H1 (cell line): ENCODE measurements at regions not wholly inside any gene's neighbourhood (a gene's known extent, or its start where the extent isn't known, plus 50 kb on each side); places are given as distances from the start of the nearest gene placed in this dataset.

ENCODE experiments used
- CTCF ChIA-PET: fragments of 300-600 bp; sonication (Branson Sonifier 250); formaldehyde crosslinking; loops from one replicate; lab custom pipeline; 2021; ENCODE audit not compliant: partially characterized antibody; lab: Charles Lee
- POLR2A ChIA-PET: fragments of 300-600 bp; sonication (Branson Sonifier 250); formaldehyde crosslinking; loops from one replicate; lab custom pipeline; 2021; ENCODE audit warnings: inconsistent platforms; ENCODE audit not compliant: partially characterized antibody; lab: Charles Lee
- DNase-seq, 2 experiments: peaks; one replicate each; pipeline versions ENCODE4 v3.0.0 to v3.0.0-alpha.2; 2010 to 2022; ENCODE audit warnings: low spot score in 2 of 2, low read depth in 1 of 2, mixed read lengths in 1 of 2
- FAIRE-seq: peaks from 2 replicates; lab custom pipeline; 2011; peaks lifted over from hg19 to GRCh38; lab: Jason Lieb, UNC
- H2AFZ ChIP-seq: 2 replicates; pipeline ENCODE4 v1.8.1; 2012; ENCODE audit warnings: low read length, inconsistent platforms
- H2AK5ac ChIP-seq: 2 replicates; pipeline ENCODE4 v1.6.1; 2013; ENCODE audit warnings: low read depth, low read length
- H2BK120ac ChIP-seq: replicated peaks from 2 replicates; pipeline ENCODE3; 2013; ENCODE audit warnings: low read depth, low read length, inconsistent platforms
- H2BK12ac ChIP-seq: 2 replicates; pipeline ENCODE4 v1.6.1; 2013; ENCODE audit warnings: low read depth, low read length
- H2BK15ac ChIP-seq: 2 replicates; pipeline ENCODE4 v1.6.1; 2013; ENCODE audit warnings: low read length
- H2BK20ac ChIP-seq: 2 replicates; pipeline ENCODE4 v1.6.1; 2013; ENCODE audit warnings: low read length
- H2BK5ac ChIP-seq: 2 replicates; pipeline ENCODE4 v1.6.1; 2013; ENCODE audit warnings: low read depth, low read length
- H3K14ac ChIP-seq: 2 replicates; pipeline ENCODE4 v1.6.1; 2013; ENCODE audit warnings: inconsistent platforms; ENCODE audit not compliant: insufficient read length
- H3K18ac ChIP-seq: 2 replicates; pipeline ENCODE4 v1.6.1; 2013; ENCODE audit warnings: low read length; ENCODE audit errors: extremely low read depth
- H3K23ac ChIP-seq: 2 replicates; pipeline ENCODE4 v1.6.1; 2013; ENCODE audit warnings: inconsistent platforms; ENCODE audit not compliant: insufficient read length
- H3K23me2 ChIP-seq: 2 replicates; pipeline ENCODE4 v1.6.1; 2013; ENCODE audit warnings: low read depth, low read length
- H3K27ac ChIP-seq: 2 replicates; pipeline ENCODE4 v1.6.1; 2011; ENCODE audit warnings: low read depth, low read length, inconsistent platforms
- H3K27me3 ChIP-seq, 4 experiments: replicated peaks in 1 of 4; 1 replicate in 1 of 4; 2 replicates in 3 of 4; pipeline versions ENCODE4 v1.6.1 to v1.8.1; 2011 to 2013; ENCODE audit warnings: low read length in 3 of 4, mild to moderate bottlenecking in 3 of 4, inconsistent platforms in 2 of 4, mixed read lengths in 2 of 4, moderate library complexity in 1 of 4; ENCODE audit not compliant: control insufficient read depth in 3 of 4, insufficient read depth in 3 of 4; ENCODE audit errors: extremely low read depth in 1 of 4
- H3K36me3 ChIP-seq, 4 experiments: 2 replicates each; pipeline versions ENCODE4 v1.6.1 to v1.8.1; 2011 to 2013; ENCODE audit warnings: mild to moderate bottlenecking in 4 of 4, low read length in 3 of 4, moderate library complexity in 2 of 4, control low read depth in 1 of 4, inconsistent platforms in 1 of 4; ENCODE audit not compliant: insufficient read depth in 4 of 4, control insufficient read depth in 2 of 4
- H3K4ac ChIP-seq: replicated peaks from 2 replicates; pipeline ENCODE3; 2013; ENCODE audit warnings: low read length, low read depth, mixed read lengths, inconsistent platforms; ENCODE audit not compliant: insufficient read length
- H3K4me1 ChIP-seq, 4 experiments: replicated peaks in 1 of 4; 1 replicate in 1 of 4; 2 replicates in 3 of 4; pipeline versions ENCODE4 v1.6.1 to v1.8.1; 2011 to 2013; ENCODE audit warnings: low read length in 3 of 4, inconsistent platforms in 2 of 4, mixed read lengths in 1 of 4; ENCODE audit not compliant: insufficient read depth in 4 of 4, control insufficient read depth in 3 of 4
- H3K4me2 ChIP-seq, 2 experiments: 2 replicates each; pipeline versions ENCODE4 v1.6.1 to v1.8.1; 2011 to 2013; ENCODE audit warnings: low read depth in 2 of 2, low read length in 2 of 2, control low read depth in 1 of 2, inconsistent platforms in 1 of 2, mild to moderate bottlenecking in 1 of 2; ENCODE audit not compliant: insufficient read depth in 1 of 2
- H3K4me3 ChIP-seq, 4 experiments: fragments of 200-600, 300-600 bp in 1 of 4; sonication (generic), shearing (Covaris generic), sonication (Bioruptor Twin) in 1 of 4; 2 replicates each; pipeline versions ENCODE4 v1.5.1 to v1.8.1; 2011 to 2016; ENCODE audit warnings: low read length in 4 of 4, low read depth in 3 of 4, control low read depth in 2 of 4, inconsistent platforms in 2 of 4, mild to moderate bottlenecking in 2 of 4, mixed read lengths in 1 of 4, moderate library complexity in 1 of 4; ENCODE audit not compliant: insufficient read depth in 2 of 4; ENCODE audit errors: extremely low read depth in 1 of 4
- H3K56ac ChIP-seq: replicated peaks from 2 replicates; pipeline ENCODE3; 2013; ENCODE audit warnings: low read depth, mild to moderate bottlenecking, mixed read lengths, low read length, inconsistent platforms; ENCODE audit not compliant: insufficient read length
- H3K79me1 ChIP-seq: 2 replicates; pipeline ENCODE4 v1.6.1; 2013; ENCODE audit warnings: low read depth, low read length, control low read depth
- H3K79me2 ChIP-seq, 2 experiments: 2 replicates each; pipeline versions ENCODE4 v1.6.1 to v1.8.1; 2012 to 2013; ENCODE audit warnings: low read length in 2 of 2, mild to moderate bottlenecking in 2 of 2, inconsistent platforms in 1 of 2; ENCODE audit not compliant: insufficient read depth in 2 of 2, control insufficient read depth in 1 of 2
- H3K9ac ChIP-seq, 4 experiments: replicated peaks in 1 of 4; 1 replicate in 1 of 4; 2 replicates in 3 of 4; pipeline versions ENCODE4 v1.6.1 to v1.8.1; 2011 to 2013; ENCODE audit warnings: low read depth in 3 of 4, low read length in 3 of 4, control low read depth in 2 of 4, mild to moderate bottlenecking in 2 of 4, moderate library complexity in 2 of 4, inconsistent platforms in 1 of 4; ENCODE audit errors: extremely low read depth in 1 of 4
- H3K9me3 ChIP-seq, 2 experiments: 2 replicates each; pipeline versions ENCODE4 v1.6.1 to v1.8.1; 2012 to 2013; ENCODE audit warnings: mild to moderate bottlenecking in 2 of 2, moderate library complexity in 2 of 2, control low read depth in 1 of 2, inconsistent platforms in 1 of 2, low read depth in 1 of 2, low read length in 1 of 2, mixed read lengths in 1 of 2; ENCODE audit not compliant: insufficient read depth in 2 of 2
- H4K20me1 ChIP-seq, 2 experiments: replicated peaks in 1 of 2; 2 replicates each; pipeline versions ENCODE3 to v1.8.1; 2011 to 2013; ENCODE audit warnings: inconsistent platforms in 2 of 2, low read length in 2 of 2, mild to moderate bottlenecking in 1 of 2; ENCODE audit not compliant: insufficient read depth in 2 of 2, control insufficient read depth in 1 of 2
- H4K5ac ChIP-seq: 2 replicates; pipeline ENCODE4 v1.6.1; 2013; ENCODE audit warnings: low read length, low read depth, mixed read lengths, inconsistent platforms; ENCODE audit not compliant: insufficient read length
- H4K8ac ChIP-seq: 2 replicates; pipeline ENCODE4 v1.8.0; 2013; ENCODE audit warnings: mild to moderate bottlenecking, moderate library complexity, low read length, inconsistent platforms; ENCODE audit not compliant: insufficient read depth; ENCODE audit errors: extremely low read depth
- H4K91ac ChIP-seq: replicated peaks from 2 replicates; pipeline ENCODE3; 2013; ENCODE audit warnings: low read length, mixed read lengths, inconsistent platforms; ENCODE audit not compliant: insufficient read length
- SP4 ChIP-seq: IDR thresholded peaks from 2 replicates; pipeline ENCODE4 v1.6.1; 2012; ENCODE audit warnings: low read length, inconsistent platforms
- SRF ChIP-seq: IDR thresholded peaks from 2 replicates; pipeline ENCODE4 v1.6.1; 2011; ENCODE audit warnings: mild to moderate bottlenecking, low read depth, low read length, moderate library complexity
- WGBS, 2 experiments: shearing (Covaris generic) in 1 of 2; methylation state at CpG; one replicate each; pipeline versions ENCODE4 v1.1.6 to v1.1.7; 2013 to 2015; ENCODE audit warnings: low lambda C conversion rate in 2 of 2, mixed read lengths in 2 of 2, inconsistent platforms in 1 of 2, low coverage in 1 of 2, missing lambda C conversion rate in 1 of 2; ENCODE audit not compliant: insufficient replicate concordance in 2 of 2, insufficient coverage in 1 of 2, insufficient read length in 1 of 2; ENCODE audit errors: extremely low coverage in 1 of 2, missing lambda C conversion rate in 1 of 2; 5-methylcytosine and 5-hydroxymethylcytosine counted together
- TF ChIP-seq, protein P1 (sequence below): IDR thresholded peaks from 2 replicates; pipeline ENCODE4 v1.6.1; 2012; ENCODE audit warnings: inconsistent platforms
- TF ChIP-seq, protein P2 (sequence below): IDR thresholded peaks from 2 replicates; pipeline ENCODE4 v1.6.1; 2012; ENCODE audit warnings: low read length, inconsistent platforms

DNA sequence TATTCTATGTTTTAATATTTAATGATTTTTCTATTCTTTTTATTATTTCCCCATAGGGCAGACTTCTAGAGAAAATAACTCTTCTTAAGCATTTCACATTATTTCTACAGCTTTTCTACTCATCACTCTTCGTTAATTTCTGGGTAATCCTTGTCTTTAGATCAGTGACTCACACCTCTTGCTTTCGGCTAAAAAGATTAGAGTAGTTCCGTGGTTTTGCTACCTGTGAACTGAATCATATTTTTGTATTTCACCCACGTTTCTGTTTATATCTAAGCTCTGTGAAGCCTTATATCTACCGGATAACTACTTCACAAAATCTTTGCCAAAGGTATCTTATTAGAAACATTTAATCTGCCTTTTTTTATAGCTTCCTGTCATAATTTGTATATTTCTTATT lies 685.5 kb upstream of the FSHR start:
- Histone ChIP-seq H3K23ac (no peak overlapping the region), H3K79me1 (no peaks in the 10 kb centered on the region), H3K9me3 (no peaks in the 10 kb centered on the region; a peak in 1 of 4 replicates), H2BK15ac (no peak overlapping the region), H2BK5ac (no peak overlapping the region), H3K79me2 (no peaks in the 10 kb centered on the region), H3K18ac (no peak overlapping the region), H3K56ac (no peak overlapping the region), H4K8ac (no peak overlapping the region), H2BK20ac (no peak overlapping the region), H2BK120ac (no peak overlapping the region), H4K20me1 (no peaks in the 10 kb centered on the region), H4K5ac (no peak overlapping the region), H3K23me2 (no peaks in the 10 kb centered on the region), H3K4me1 (no peaks in the 10 kb centered on the region), H3K9ac (no peak overlapping the region), H3K4me2 (no peak overlapping the region), H2AFZ (no peak overlapping the region), H3K27ac (no peak overlapping the region), H3K4me3 (no peak overlapping the region), H3K4ac (no peak overlapping the region), H3K14ac (no peak overlapping the region), H3K27me3 (no peaks in the 10 kb centered on the region), H2BK12ac (no peak overlapping the region), H3K36me3 (no peaks in the 10 kb centered on the region), H4K91ac (no peak overlapping the region), H2AK5ac (no peak overlapping the region)
- DNase-seq (no peak), FAIRE-seq (no peak)
- POLR2A ChIA-PET, result no interaction called here
- TF ChIP-seq SRF, result no peak
- TF ChIP-seq SP4, result no peak
- TF ChIP-seq, protein P1, sequence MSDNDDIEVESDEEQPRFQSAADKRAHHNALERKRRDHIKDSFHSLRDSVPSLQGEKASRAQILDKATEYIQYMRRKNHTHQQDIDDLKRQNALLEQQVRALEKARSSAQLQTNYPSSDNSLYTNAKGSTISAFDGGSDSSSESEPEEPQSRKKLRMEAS, result no peak
- TF ChIP-seq, protein P2, sequence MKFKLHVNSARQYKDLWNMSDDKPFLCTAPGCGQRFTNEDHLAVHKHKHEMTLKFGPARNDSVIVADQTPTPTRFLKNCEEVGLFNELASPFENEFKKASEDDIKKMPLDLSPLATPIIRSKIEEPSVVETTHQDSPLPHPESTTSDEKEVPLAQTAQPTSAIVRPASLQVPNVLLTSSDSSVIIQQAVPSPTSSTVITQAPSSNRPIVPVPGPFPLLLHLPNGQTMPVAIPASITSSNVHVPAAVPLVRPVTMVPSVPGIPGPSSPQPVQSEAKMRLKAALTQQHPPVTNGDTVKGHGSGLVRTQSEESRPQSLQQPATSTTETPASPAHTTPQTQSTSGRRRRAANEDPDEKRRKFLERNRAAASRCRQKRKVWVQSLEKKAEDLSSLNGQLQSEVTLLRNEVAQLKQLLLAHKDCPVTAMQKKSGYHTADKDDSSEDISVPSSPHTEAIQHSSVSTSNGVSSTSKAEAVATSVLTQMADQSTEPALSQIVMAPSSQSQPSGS, result no peak
- CTCF ChIA-PET, result interaction anchor here (1.0 to 2.0 kb wide), 3 partner anchors 8 to 69 kb away, joined by 3 to 7 read pairs (median 3); no protein-coding TSS in a partner anchor
- WGBS, 2 experiments, result 93% methylated on average over 5 of the region's 5 CpGs; no CpG with 5 or more reads in 1 of the 2 experiments
